Left lung (tissue), 4 donors: ENCODE measurements at regions not wholly inside any gene's neighbourhood (a gene's known extent, or its start where the extent isn't known, plus 50 kb on each side); places are given as distances from the start of the nearest gene placed in this dataset.
A peak's percentile ranks its signal among the peaks of the same experiment; 100 is the strongest.

Experiments used
- ATAC-seq: fragments of 200-7000 bp; cut with Tn5 transposase; one replicate; pipeline ENCODE4 v1.9.1; 2020; ENCODE audit warnings: moderate library complexity
- DNase-seq, 4 donors: peaks; one replicate each; pipeline ENCODE4 v3.0.0-alpha.2; 2013 to 2020
- H3K27ac ChIP-seq, 2 donors: fragments of 200-600 bp; sonication (generic) in 1 of 2; one replicate each; pipeline versions ENCODE4 v1.5.0 to v1.8.0; 2020 to 2021
- H3K27me3 ChIP-seq, 2 donors: fragments of 200-600 bp; sonication (generic) in 1 of 2; one replicate each; pipeline versions ENCODE4 v1.5.0 to v1.8.0; 2020 to 2021
- H3K36me3 ChIP-seq, 2 donors: fragments of 200-600 bp; sonication (generic) in 1 of 2; one replicate each; pipeline versions ENCODE4 v1.5.0 to v1.8.0; 2020 to 2021
- H3K4me1 ChIP-seq, 2 donors: fragments of 200-600 bp; one replicate each; pipeline ENCODE4 v1.8.0; 2021
- H3K4me3 ChIP-seq, 2 donors: fragments of 200-600 bp; sonication (generic) in 1 of 2; one replicate each; pipeline versions ENCODE4 v1.5.0 to v1.8.0; 2020 to 2021; ENCODE audit warnings: mild to moderate bottlenecking in 1 of 2
- H3K9me3 ChIP-seq, 2 donors: fragments of 200-600 bp; sonication (generic) in 1 of 2; one replicate each; pipeline versions ENCODE4 v1.5.0 to v1.8.0; 2020 to 2021
- CTCF ChIP-seq, 2 donors: fragments of 200-600 bp; sonication (generic) in 1 of 2; IDR thresholded peaks; one replicate each; pipeline versions ENCODE4 v1.5.0 to v1.8.0; 2021; ENCODE audit warnings: antibody characterized with exemption in 2 of 2
- intact Hi-C, 2 donors: fragments of 100-400 bp; cut with DNase I; formaldehyde crosslinking; loops; one replicate each; pipeline versions ENCODE4 v1.11.2 to v1.14.2; 2022
- donor health status: DM: no; HTN: yes; CAD: no.
- donor health status: DM: no; HTN: no; CAD: no.

GRCh38 chr18:34314847-34315246 is 90.1 kb upstream of the NOL4 start:
- Histone ChIP-seq H3K4me1 (no peaks in the 10 kb centered on the region), H3K27me3 (no peaks in the 10 kb centered on the region), H3K4me3 (no peak overlapping the region), H3K27ac (no peak overlapping the region), H3K36me3 (no peaks in the 10 kb centered on the region), H3K9me3 (no peaks in the 10 kb centered on the region)
- ATAC-seq (no peak), DNase-seq (no peak)
- intact Hi-C loops = no loop called here
- TF ChIP-seq CTCF (IDR thresholded peaks at IDR 0.05) = no peak

- intact Hi-C loops = no loop called here
- Histone ChIP-seq H3K4me3 (no peak overlapping the region), H3K9me3 (no peaks in the 10 kb centered on the region), H3K36me3 (no peaks in the 10 kb centered on the region), H3K27ac (no peak overlapping the region), H3K27me3 (no peaks in the 10 kb centered on the region), H3K4me1 (no peaks in the 10 kb centered on the region)
- DNase-seq (no peak), ATAC-seq (no peak)
- TF ChIP-seq CTCF (IDR thresholded peaks at IDR 0.05) = no peak
Observed at GRCh38 chr18:34315591-34316352, 91.1 kb upstream of the NOL4 start.

GRCh38 chr18:34320267-34320666 is 95.6 kb upstream of the NOL4 start:
- Histone ChIP-seq H3K27me3 (no peaks in the 10 kb centered on the region), H3K9me3 (no peaks in the 10 kb centered on the region), H3K36me3 (no peaks in the 10 kb centered on the region), H3K27ac (no peak overlapping the region), H3K4me1 (no peaks in the 10 kb centered on the region), H3K4me3 (no peak overlapping the region)
- ATAC-seq (no peak), DNase-seq (no peak)
- no peak for TF ChIP-seq CTCF (IDR thresholded peaks at IDR 0.05)
- intact Hi-C loops = no loop called here

GRCh38 chr18:34321066-34321465 is 96.4 kb upstream of the NOL4 start:
- Histone ChIP-seq H3K27ac (no peak overlapping the region), H3K4me3 (no peak overlapping the region), H3K9me3 (no peaks in the 10 kb centered on the region), H3K4me1 (no peaks in the 10 kb centered on the region), H3K27me3 (no peaks in the 10 kb centered on the region), H3K36me3 (no peaks in the 10 kb centered on the region)
- intact Hi-C loops = no loop called here
- DNase-seq (no peak), ATAC-seq (no peak)
- no peak for TF ChIP-seq CTCF (IDR thresholded peaks at IDR 0.05)

- Histone ChIP-seq H3K4me3 (no peak overlapping the region), H3K27ac (no peak overlapping the region), H3K9me3 (peaks cover 0 to 4% of the 10 kb centered on the region in 2 donors), H3K4me1 (no peaks in the 10 kb centered on the region), H3K27me3 (no peaks in the 10 kb centered on the region), H3K36me3 (no peaks in the 10 kb centered on the region)
- ATAC-seq (peak; percentile 74), DNase-seq (peak in 3 of 4 donors; percentile 32 to 82 (median 59))
- TF ChIP-seq CTCF (IDR thresholded peaks at IDR 0.05) = peak; percentile 41 to 56
- intact Hi-C loops = no loop called here
Observed at GRCh38 chr18:34322365-34323289, 97.9 kb upstream of the NOL4 start.
